Mesothelial cell of epicardium (in vitro differentiated cells): ENCODE measurements at regions not wholly inside any gene's neighbourhood (a gene's known extent, or its start where the extent isn't known, plus 50 kb on each side); places are given as distances from the start of the nearest gene placed in this dataset.
"Not testable (repeated sequence)": the region's sequence is repeated elsewhere in the genome, so short reads cannot be mapped to it uniquely, and the experiment has no call there.

ENCODE experiments used
- DNase-seq, 2 experiments: peaks; one replicate each; pipeline ENCODE4 v3.0.0; 2021; ENCODE audit warnings: low spot score in 2 of 2; ENCODE audit not compliant: unreplicated experiment in 2 of 2
- H3K27ac Mint-ChIP-seq: 2 replicates; pipeline ENCODE4 v1.8.0; 2021; ENCODE audit warnings: mixed read lengths
- H3K27me3 Mint-ChIP-seq: 2 replicates; pipeline ENCODE4 v1.8.0; 2021; ENCODE audit warnings: low read depth, mixed read lengths
- H3K36me3 Mint-ChIP-seq: 2 replicates; pipeline ENCODE4 v1.8.0; 2021; ENCODE audit warnings: mixed read lengths
- H3K4me1 Mint-ChIP-seq: 2 replicates; pipeline ENCODE4 v1.8.0; 2021; ENCODE audit warnings: mixed read lengths
- H3K4me3 Mint-ChIP-seq: 2 replicates; pipeline ENCODE4 v1.8.0; 2021; ENCODE audit warnings: mild to moderate bottlenecking, moderate library complexity, mixed read lengths
- H3K9me3 Mint-ChIP-seq: 2 replicates; pipeline ENCODE4 v1.8.0; 2021; ENCODE audit warnings: mixed read lengths
- CTCF ChIP-seq: fragments of 200-600 bp; sonication (generic); IDR thresholded peaks from one replicate; pipeline ENCODE4 v1.5.0; 2021; ENCODE audit warnings: antibody characterized with exemption; ENCODE audit not compliant: unreplicated experiment

DNA sequence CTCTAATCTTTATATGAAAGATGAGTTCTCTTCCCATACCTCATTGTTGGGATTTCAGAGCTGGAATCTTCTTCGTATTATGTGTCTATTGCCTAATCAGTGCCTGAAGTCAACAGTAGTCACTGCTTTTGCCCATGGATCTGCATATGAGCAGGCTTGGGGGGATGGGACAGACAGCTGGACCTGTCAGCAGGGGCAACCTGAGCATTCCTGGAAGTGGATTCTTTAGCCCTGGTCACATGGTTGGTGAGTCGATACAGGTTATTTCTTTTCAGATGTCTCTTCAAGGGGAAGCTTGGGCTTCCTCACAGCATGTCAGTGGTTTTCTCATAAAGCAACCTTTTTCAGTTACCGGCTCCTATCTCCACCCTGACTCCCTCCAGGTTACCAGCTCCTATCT is 97.3 kb upstream of the RBM19 start:
- H3K4me3 Mint-ChIP-seq: no peak overlapping the region
- no peak overlapping the region for H3K27ac Mint-ChIP-seq
- H3K27me3 Mint-ChIP-seq: peaks cover 43% of the 10 kb centered on the region
- H3K9me3 Mint-ChIP-seq: peaks cover 3% of the 10 kb centered on the region
- peaks cover 1% of the 10 kb centered on the region for H3K36me3 Mint-ChIP-seq
- DNase-seq: no peak
- no peak for TF ChIP-seq CTCF
- no peaks in the 10 kb centered on the region for H3K4me1 Mint-ChIP-seq

- H3K4me3 Mint-ChIP-seq, H3K4me1 Mint-ChIP-seq, H3K27ac Mint-ChIP-seq, DNase-seq, H3K9me3 Mint-ChIP-seq, H3K36me3 Mint-ChIP-seq: not testable (repeated sequence)
- H3K27me3 Mint-ChIP-seq: peaks cover 34% of the 10 kb centered on the region
These were observed 90.2 kb upstream of the RBM19 start for GRCh38 chr12:114056351-114056750.

DNA sequence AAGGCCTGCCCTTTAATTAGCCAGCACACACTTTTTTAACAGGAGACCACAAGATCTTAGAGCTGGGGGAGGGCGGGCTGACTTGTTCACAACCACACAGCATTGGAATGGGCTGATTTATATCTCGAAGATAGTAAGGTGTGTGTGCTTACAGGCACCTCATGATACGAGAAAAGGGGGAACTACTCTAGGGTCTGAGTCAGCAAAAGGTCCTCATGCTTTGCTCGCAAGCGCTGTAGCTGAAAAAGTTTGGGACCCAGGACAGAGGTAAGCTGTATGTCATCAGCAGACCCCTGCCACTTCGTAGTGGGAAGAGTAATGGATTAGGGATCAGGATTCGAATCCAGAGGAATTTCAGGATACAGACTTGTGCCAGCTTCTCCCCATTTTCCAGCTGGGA is 88.9 kb upstream of the RBM19 start:
- Mint-ChIP-seq H3K27ac (no peak overlapping the region), H3K9me3 (no peaks in the 10 kb centered on the region), H3K27me3 (peaks cover 34% of the 10 kb centered on the region), H3K4me3 (no peak overlapping the region), H3K36me3 (no peaks in the 10 kb centered on the region), H3K4me1 (no peaks in the 10 kb centered on the region)
- no peak for DNase-seq
- no peak for TF ChIP-seq CTCF

GRCh38 chr12:114046236-114046998 is 80.3 kb upstream of the RBM19 start:
- Mint-ChIP-seq H3K9me3 (peaks cover 15% of the 10 kb centered on the region), H3K36me3 (no peaks in the 10 kb centered on the region), H3K27ac (no peak overlapping the region), H3K4me1 (peaks cover 18% of the 10 kb centered on the region), H3K4me3 (no peak overlapping the region), H3K27me3 (peaks cover 53% of the 10 kb centered on the region)
- DNase-seq: no peak
- no peak for TF ChIP-seq CTCF

- no peak for TF ChIP-seq CTCF
- DNase-seq: no peak
- peak overlapping the region; percentile 86 for H3K27ac Mint-ChIP-seq
- H3K4me3 Mint-ChIP-seq: no peak overlapping the region
- H3K36me3 Mint-ChIP-seq: no peaks in the 10 kb centered on the region
- H3K4me1 Mint-ChIP-seq: peaks cover 18% of the 10 kb centered on the region
- H3K27me3 Mint-ChIP-seq: peaks cover 62% of the 10 kb centered on the region
- H3K9me3 Mint-ChIP-seq: peaks cover 15% of the 10 kb centered on the region
These were observed 79.2 kb upstream of the RBM19 start for GRCh38 chr12:114045349-114045748.

DNA sequence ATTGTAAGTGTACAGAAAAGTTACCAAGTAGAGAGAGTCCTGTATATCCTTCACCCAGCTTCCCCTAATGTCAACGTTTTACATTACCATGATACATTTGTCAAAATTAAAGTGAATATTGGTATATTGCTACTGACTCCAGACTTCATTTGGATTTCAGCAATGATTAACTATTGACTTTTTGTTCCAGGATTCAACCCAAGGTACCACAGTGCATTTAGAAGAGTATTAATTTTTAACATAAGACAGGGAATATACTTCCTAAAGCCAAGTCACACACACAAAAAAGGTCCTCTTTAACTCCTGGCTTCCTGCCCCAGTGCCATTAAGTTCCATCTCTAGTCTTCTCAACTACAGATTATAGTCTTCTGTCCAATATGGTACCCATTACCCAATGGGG is 75.5 kb upstream of the RBM19 start:
- peaks cover 49% of the 10 kb centered on the region for H3K27me3 Mint-ChIP-seq
- TF ChIP-seq CTCF: no peak
- DNase-seq: no peak
- H3K4me3 Mint-ChIP-seq: no peak overlapping the region
- no peaks in the 10 kb centered on the region for H3K36me3 Mint-ChIP-seq
- no peak overlapping the region for H3K27ac Mint-ChIP-seq
- H3K4me1 Mint-ChIP-seq: peaks cover 19% of the 10 kb centered on the region
- H3K9me3 Mint-ChIP-seq: peaks cover 10% of the 10 kb centered on the region
